ENCODE measurements at regions not wholly inside any gene's neighbourhood (a gene's known extent, or its start where the extent isn't known, plus 50 kb on each side); places are given as distances from the start of the nearest gene placed in this dataset.

DNA sequence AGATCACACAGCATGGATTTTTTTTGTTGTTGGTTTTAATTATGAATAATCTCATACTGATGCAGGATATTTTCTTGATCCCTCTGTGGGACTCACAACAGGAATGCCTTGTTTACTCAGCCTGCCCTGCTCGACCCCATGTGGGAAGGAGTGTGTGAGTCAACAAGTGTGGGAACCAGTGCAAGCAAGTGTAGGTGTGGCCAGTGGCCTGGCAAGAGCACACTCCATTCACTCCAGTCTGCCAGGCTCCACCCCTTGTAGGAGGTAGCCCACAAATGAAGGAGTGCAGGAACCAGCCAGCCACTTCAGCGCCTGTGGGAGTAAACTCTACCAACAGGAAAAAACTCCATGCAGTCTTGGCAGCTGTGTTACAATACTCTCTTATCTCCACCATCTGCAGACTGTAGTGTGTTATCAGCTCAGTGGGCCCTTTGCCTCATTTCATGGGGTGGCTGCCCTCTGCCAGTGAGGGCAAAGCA, 393.6 kb downstream of the OTOL1 start:
- ChIA-PET CTCF (no interaction called here), POLR2A (no interaction called here)
- no peak for DNase-seq (ENCODE audit: extremely low spot score)
- TF ChIP-seq, protein P1, sequence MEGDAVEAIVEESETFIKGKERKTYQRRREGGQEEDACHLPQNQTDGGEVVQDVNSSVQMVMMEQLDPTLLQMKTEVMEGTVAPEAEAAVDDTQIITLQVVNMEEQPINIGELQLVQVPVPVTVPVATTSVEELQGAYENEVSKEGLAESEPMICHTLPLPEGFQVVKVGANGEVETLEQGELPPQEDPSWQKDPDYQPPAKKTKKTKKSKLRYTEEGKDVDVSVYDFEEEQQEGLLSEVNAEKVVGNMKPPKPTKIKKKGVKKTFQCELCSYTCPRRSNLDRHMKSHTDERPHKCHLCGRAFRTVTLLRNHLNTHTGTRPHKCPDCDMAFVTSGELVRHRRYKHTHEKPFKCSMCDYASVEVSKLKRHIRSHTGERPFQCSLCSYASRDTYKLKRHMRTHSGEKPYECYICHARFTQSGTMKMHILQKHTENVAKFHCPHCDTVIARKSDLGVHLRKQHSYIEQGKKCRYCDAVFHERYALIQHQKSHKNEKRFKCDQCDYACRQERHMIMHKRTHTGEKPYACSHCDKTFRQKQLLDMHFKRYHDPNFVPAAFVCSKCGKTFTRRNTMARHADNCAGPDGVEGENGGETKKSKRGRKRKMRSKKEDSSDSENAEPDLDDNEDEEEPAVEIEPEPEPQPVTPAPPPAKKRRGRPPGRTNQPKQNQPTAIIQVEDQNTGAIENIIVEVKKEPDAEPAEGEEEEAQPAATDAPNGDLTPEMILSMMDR (IDR thresholded peaks at IDR 0.05; ENCODE audit: control extremely low read depth, extremely low read depth, low read depth, missing control alignments), result no peak

DNA sequence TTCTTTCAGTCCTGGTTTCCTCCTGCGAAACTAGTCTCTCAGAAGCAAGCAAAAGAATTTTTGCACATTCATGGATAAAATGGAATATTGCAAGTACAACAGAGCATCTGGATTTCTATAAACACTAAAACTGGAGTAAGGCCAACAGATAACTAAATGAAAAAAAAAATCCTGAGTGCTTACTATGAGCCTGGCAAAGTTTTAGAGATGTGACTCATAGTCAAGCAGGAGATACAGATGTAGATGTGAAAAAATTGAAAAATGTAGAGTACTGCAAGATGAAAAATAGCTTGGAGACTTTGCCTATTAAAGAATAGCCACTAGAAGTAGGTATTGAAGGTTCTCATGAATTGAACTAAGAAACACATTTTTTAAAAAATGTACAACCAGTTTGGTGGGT, 397.4 kb downstream of the OTOL1 start:
- POLR2A ChIA-PET, result no interaction called here
- TF ChIP-seq, protein P1 (IDR thresholded peaks at IDR 0.05; ENCODE audit: control extremely low read depth, extremely low read depth, low read depth, missing control alignments), result no peak
- CTCF ChIA-PET, result no interaction called here
- no peak for DNase-seq (ENCODE audit: extremely low spot score)

DNA sequence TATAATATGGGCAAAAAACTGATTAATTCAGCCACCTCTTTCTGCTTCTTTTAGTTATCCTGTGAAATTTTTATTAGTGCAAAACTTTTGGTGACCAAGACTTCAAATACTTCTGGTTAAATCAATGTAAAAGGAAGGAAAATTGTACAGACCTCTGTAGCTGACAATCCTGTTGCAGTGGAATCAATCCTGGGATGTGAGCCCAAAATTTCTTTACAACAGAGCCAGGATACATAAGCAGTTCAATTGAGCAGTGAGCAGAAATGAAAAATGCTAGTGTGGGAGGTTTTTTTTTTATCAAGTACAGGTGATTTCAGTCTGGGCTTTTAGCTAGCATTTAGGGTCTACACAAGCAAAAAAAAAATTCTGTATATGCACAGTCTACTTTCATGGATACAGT, 398.0 kb downstream of the OTOL1 start:
- TF ChIP-seq, protein P1 (IDR thresholded peaks at IDR 0.05; ENCODE audit: control extremely low read depth, extremely low read depth, low read depth, missing control alignments), result no peak
- CTCF ChIA-PET, result interaction anchor here (1.3 kb wide), 1 partner anchor 16 kb away, joined by 3 read pairs; no protein-coding TSS in a partner anchor
- POLR2A ChIA-PET, result no interaction called here
- no peak for DNase-seq (ENCODE audit: extremely low spot score)

DNA sequence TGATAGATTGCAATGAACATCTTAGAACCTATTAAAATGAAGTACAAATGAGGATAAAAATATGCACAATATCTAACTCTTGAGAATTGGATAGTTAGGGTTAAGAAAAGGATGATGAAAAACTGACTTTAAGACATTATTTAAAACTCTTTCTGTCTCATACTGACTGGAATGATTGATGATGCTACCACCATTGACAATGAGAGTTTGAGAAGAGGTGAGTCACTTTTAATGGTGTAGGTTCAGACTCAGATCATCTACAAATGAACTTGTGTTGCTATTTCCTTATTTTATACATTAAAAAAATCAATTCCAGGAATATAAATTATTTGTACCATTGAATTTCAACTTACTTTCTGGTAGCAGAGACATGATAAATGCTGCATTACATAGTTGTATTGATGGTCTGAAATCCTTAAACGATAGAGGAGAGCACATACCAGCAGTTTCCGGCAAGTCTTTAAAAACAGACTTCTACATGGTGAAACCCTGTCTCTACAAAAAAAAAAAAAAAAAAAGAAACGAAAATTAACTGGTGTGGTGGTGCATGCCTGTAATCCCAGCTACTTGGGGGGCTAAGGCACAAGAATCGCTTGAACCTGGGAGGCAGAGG, 409.0 kb downstream of the OTOL1 start:
- POLR2A ChIA-PET, result interaction anchor here (0.7 kb wide), 1 partner anchor 13 kb away, joined by 8 read pairs; no protein-coding TSS in a partner anchor
- no peak for DNase-seq (ENCODE audit: extremely low spot score)
- CTCF ChIA-PET, result interaction anchor here (1.5 kb wide), 1 partner anchor 51 kb away, joined by 4 read pairs; no protein-coding TSS in a partner anchor
- TF ChIP-seq, protein P1 (IDR thresholded peaks at IDR 0.05; ENCODE audit: control extremely low read depth, extremely low read depth, low read depth, missing control alignments), result no peak

DNA sequence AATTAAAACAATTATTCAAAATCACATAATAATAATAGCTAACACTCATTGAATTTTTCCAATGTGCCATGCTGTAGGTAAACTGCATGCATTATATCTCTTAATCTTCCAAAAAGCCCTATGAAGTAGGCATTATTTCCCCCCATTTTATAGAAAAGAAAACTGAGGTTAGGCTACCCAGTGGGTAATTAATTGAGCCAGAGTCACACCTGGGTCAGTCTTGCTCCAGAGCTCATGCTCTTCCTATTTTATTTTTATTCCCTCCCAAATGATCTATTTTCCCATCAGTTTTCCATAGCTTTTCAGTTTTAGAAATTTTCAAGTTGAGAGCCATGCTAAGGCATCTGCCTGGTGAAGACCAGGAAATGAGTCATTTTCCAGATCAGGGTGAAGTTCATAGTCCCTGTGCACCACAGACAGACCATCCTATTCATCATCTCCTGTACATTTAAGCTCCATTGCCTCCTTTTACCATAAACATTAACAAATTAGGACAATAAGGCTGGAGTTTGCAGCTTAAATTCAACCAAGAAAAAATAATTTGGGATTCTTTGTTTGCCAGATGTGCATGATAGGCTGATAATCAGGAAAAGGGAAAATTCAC, 417.3 kb downstream of the OTOL1 start:
- CTCF ChIA-PET, result interaction anchor here (1.4 kb wide), 2 partner anchors 7 to 392 kb away, joined by 3 read pairs; no protein-coding TSS in a partner anchor
- TF ChIP-seq, protein P1 (IDR thresholded peaks at IDR 0.05; ENCODE audit: control extremely low read depth, extremely low read depth, low read depth, missing control alignments), result no peak
- no peak for DNase-seq (ENCODE audit: extremely low spot score)
- POLR2A ChIA-PET, result no interaction called here

DNA sequence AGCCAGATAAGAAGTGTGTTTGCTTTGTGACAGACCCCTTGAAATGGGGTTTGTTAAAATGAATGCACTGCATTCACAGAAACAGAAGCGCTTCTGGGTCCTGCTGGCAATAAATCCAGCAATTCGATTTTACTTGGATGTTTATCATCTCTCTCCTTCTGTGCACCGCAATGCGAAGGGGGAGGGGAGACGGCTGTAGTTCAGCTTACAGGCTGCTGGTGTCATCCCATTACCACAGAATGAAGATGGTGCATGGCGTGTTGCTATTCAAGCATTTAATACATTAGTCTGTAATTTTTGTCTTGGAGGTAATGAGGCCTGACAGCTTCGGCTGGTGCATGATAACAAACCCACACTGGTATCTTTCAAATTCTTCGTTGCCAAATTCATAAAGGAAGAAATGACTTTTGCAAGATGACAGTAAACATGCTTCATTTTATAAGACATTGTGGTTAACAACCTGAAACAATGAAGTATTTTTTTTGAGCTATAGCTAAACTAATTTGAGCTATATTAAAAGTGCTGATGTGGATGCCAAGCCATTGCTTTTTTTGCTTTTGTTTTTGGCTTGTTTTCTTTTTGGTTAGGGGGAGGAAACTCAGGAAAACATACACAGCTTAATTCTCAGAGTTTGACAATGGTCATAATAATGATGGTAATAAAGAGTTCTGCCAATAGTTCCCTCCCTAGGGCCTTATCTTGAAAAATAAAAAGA, 418.3 kb downstream of the OTOL1 start:
- POLR2A ChIA-PET, result no interaction called here
- CTCF ChIA-PET, result interaction anchor here (1.3 kb wide), 1 partner anchor 18 kb away, joined by 3 read pairs; no protein-coding TSS in a partner anchor
- TF ChIP-seq, protein P1 (IDR thresholded peaks at IDR 0.05; ENCODE audit: control extremely low read depth, extremely low read depth, low read depth, missing control alignments), result no peak
- DNase-seq (ENCODE audit: extremely low spot score), result no peak
